Natural killer cell (primary cell): ENCODE measurements at regions not wholly inside any gene's neighbourhood (a gene's known extent, or its start where the extent isn't known, plus 50 kb on each side); places are given as distances from the start of the nearest gene placed in this dataset.

Source experiments
- ATAC-seq, 3 donors: fragments of 150-1000 bp in 2 of 3; fragments of 200-7000 bp in 1 of 3; cut with Tn5 transposase; 1 replicate in 1 of 3; 2 replicates in 2 of 3; pipeline ENCODE4 v1.10.0; 2021; ENCODE audit warnings: mild to moderate bottlenecking in 2 of 3, moderate library complexity in 2 of 3
- DNase-seq, 2 donors: peaks; one replicate each; pipeline versions ENCODE4 v3.0.0 to v3.0.0-alpha.2; 2013 to 2021; ENCODE audit warnings: mixed read lengths in 1 of 2
- H3K27ac ChIP-seq: one replicate; pipeline ENCODE4 v1.5.1; 2013; ENCODE audit warnings: mild to moderate bottlenecking, low read length
- H3K27me3 ChIP-seq: one replicate; pipeline ENCODE4 v1.6.1; 2013; ENCODE audit warnings: low read length; ENCODE audit not compliant: control insufficient read depth, insufficient read depth
- H3K36me3 ChIP-seq: one replicate; pipeline ENCODE4 v1.6.1; 2013; ENCODE audit warnings: low read length; ENCODE audit not compliant: control insufficient read depth, insufficient read depth
- H3K4me1 ChIP-seq: one replicate; pipeline ENCODE4 v1.6.1; 2013; ENCODE audit warnings: low read length; ENCODE audit not compliant: control insufficient read depth, insufficient read depth
- H3K4me3 ChIP-seq: one replicate; pipeline ENCODE4 v1.5.1; 2013; ENCODE audit warnings: low read length
- H3K9me3 ChIP-seq: one replicate; pipeline ENCODE4 v1.6.1; 2013; ENCODE audit warnings: low read length; ENCODE audit not compliant: control insufficient read depth, insufficient read depth
- H3K27ac Mint-ChIP-seq, 2 donors: one replicate each; pipeline ENCODE4 v1.8.0; 2022; ENCODE audit warnings: mild to moderate bottlenecking in 2 of 2, mixed read lengths in 2 of 2, moderate library complexity in 1 of 2
- H3K27me3 Mint-ChIP-seq, 2 donors: one replicate each; pipeline ENCODE4 v1.8.0; 2022; ENCODE audit warnings: low read depth in 2 of 2, mixed read lengths in 2 of 2
- H3K36me3 Mint-ChIP-seq: one replicate; pipeline ENCODE4 v1.8.0; 2022; ENCODE audit warnings: mixed read lengths
- H3K4me1 Mint-ChIP-seq, 2 donors: one replicate each; pipeline ENCODE4 v1.8.0; 2022; ENCODE audit warnings: mixed read lengths in 2 of 2
- H3K4me3 Mint-ChIP-seq: one replicate; pipeline ENCODE4 v1.8.0; 2022; ENCODE audit warnings: mild to moderate bottlenecking, moderate library complexity, mixed read lengths
- H3K9me3 Mint-ChIP-seq, 2 donors: one replicate each; pipeline ENCODE4 v1.8.0; 2022; ENCODE audit warnings: mixed read lengths in 2 of 2
- WGBS: methylation state at CpG from one replicate; pipeline ENCODE4 v1.1.7; 2013; ENCODE audit warnings: missing lambda C conversion rate; ENCODE audit not compliant: insufficient coverage; 5-methylcytosine and 5-hydroxymethylcytosine counted together
- intact Hi-C: fragments of 100-400 bp; cut with micrococcal nuclease; formaldehyde crosslinking; loops from one replicate; pipeline ENCODE4 v1.14.2; 2022
- TF ChIP-seq, protein P1 (sequence below): fragments of 200-600 bp; IDR thresholded peaks from one replicate; pipeline ENCODE4 v1.8.0; 2022; ENCODE audit warnings: antibody characterized with exemption

DNA sequence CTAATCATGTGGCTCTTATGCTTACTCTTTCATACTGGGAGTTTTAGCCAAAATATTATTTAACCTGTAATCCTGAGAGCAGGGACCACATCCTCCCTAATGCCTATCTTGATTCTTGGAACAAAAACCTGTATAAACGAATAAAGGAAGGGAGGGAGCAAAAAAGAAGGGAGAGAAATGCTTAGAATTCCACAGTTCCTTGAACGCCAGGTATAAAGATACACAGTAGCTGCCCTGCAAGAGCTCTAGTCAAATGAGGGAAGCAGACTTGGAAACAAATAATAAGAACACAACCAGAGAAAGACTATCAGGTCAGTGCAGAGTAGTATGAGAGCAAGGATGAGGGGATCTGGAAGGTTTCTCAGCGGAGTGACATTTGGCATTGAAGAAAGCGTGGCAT is 116.3 kb downstream of the SLC30A10 start:
- WGBS, result 55% methylated on average over 4 of the region's 4 CpGs
- peaks cover 6% of the 10 kb centered on the region for H3K36me3 Mint-ChIP-seq
- intact Hi-C loops, result no loop called here
- H3K36me3 ChIP-seq, result no peaks in the 10 kb centered on the region
- no peaks in the 10 kb centered on the region for H3K9me3 ChIP-seq
- H3K9me3 Mint-ChIP-seq, result peaks cover 0 to 2% of the 10 kb centered on the region in 2 donors
- TF ChIP-seq, protein P1, sequence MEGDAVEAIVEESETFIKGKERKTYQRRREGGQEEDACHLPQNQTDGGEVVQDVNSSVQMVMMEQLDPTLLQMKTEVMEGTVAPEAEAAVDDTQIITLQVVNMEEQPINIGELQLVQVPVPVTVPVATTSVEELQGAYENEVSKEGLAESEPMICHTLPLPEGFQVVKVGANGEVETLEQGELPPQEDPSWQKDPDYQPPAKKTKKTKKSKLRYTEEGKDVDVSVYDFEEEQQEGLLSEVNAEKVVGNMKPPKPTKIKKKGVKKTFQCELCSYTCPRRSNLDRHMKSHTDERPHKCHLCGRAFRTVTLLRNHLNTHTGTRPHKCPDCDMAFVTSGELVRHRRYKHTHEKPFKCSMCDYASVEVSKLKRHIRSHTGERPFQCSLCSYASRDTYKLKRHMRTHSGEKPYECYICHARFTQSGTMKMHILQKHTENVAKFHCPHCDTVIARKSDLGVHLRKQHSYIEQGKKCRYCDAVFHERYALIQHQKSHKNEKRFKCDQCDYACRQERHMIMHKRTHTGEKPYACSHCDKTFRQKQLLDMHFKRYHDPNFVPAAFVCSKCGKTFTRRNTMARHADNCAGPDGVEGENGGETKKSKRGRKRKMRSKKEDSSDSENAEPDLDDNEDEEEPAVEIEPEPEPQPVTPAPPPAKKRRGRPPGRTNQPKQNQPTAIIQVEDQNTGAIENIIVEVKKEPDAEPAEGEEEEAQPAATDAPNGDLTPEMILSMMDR, result no peak
- DNase-seq (no peak), ATAC-seq (no peak)
- H3K4me1 ChIP-seq, result no peaks in the 10 kb centered on the region
- peaks cover 3 to 20% of the 10 kb centered on the region in 2 donors for H3K27me3 Mint-ChIP-seq
- no peak overlapping the region for H3K4me3 ChIP-seq
- H3K4me3 Mint-ChIP-seq, result no peak overlapping the region
- H3K27me3 ChIP-seq, result no peaks in the 10 kb centered on the region
- no peak overlapping the region for H3K27ac ChIP-seq
- no peak overlapping the region for H3K27ac Mint-ChIP-seq
- no peaks in the 10 kb centered on the region for H3K4me1 Mint-ChIP-seq

DNA sequence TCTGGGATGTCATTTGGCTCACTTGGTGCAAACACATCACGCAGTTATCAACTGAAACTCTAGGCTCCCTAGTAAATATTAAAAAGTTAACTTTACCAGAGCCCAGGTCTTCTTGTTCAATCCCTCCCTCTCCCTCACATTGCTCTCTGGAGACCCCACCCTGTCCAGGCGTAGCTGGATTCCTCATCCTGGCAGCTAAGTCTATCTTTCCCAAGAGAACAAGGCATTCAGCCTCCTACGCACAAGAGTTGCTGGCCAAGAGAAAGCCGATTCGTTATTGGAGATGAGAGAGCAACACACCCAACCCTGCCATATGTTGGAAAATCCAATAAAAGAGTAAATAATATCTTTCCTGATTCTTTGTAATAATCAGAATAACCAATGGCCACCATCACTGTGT is 117.9 kb downstream of the SLC30A10 start:
- H3K36me3 Mint-ChIP-seq, result peaks cover 6% of the 10 kb centered on the region
- H3K27me3 ChIP-seq, result no peaks in the 10 kb centered on the region
- H3K27ac Mint-ChIP-seq, result no peak overlapping the region
- H3K4me1 Mint-ChIP-seq, result no peaks in the 10 kb centered on the region
- H3K27ac ChIP-seq, result no peak overlapping the region
- H3K9me3 Mint-ChIP-seq, result peaks cover 0 to 2% of the 10 kb centered on the region in 2 donors
- DNase-seq, result no peak
- H3K4me3 Mint-ChIP-seq, result no peak overlapping the region
- intact Hi-C loops, result no loop called here
- H3K36me3 ChIP-seq, result no peaks in the 10 kb centered on the region
- TF ChIP-seq, protein P1, result no peak
- H3K27me3 Mint-ChIP-seq, result peaks cover 6 to 16% of the 10 kb centered on the region in 2 donors
- H3K4me1 ChIP-seq, result no peaks in the 10 kb centered on the region
- no peak for ATAC-seq
- H3K4me3 ChIP-seq, result no peak overlapping the region
- no peaks in the 10 kb centered on the region for H3K9me3 ChIP-seq
- 87% methylated on average over 5 of the region's 5 CpGs for WGBS

DNA sequence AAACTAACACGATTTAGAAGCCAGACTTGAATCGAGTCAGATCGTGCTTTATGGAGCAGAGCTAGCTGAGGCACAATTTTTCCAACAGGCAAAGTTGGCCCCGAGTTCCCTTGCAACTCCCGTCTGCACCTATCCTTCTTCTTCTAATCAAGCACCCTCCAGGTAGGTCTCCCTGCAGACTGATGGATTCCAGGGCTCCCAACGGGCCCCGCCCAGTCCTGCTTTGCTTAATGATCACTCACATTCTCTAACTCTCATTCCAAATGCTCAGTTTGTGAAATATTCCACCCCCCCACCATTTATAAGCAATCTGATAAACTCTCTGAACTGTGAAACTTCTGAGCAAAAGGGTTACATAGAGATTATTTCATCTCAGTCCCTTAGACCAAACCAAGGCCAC is 119.6 kb downstream of the SLC30A10 start:
- no peaks in the 10 kb centered on the region for H3K9me3 ChIP-seq
- WGBS, result 86% methylated on average over 7 of the region's 7 CpGs
- Mint-ChIP-seq H3K9me3 (no peaks in the 10 kb centered on the region), H3K27ac (no peak overlapping the region), H3K4me1 (no peaks in the 10 kb centered on the region), H3K36me3 (peaks cover under 1% of the 10 kb centered on the region), H3K27me3 (peaks cover under 1 to 3% of the 10 kb centered on the region in 2 donors), H3K4me3 (no peak overlapping the region)
- ATAC-seq, result no peak
- no peak overlapping the region for H3K4me3 ChIP-seq
- H3K4me1 ChIP-seq, result no peaks in the 10 kb centered on the region
- DNase-seq, result no peak
- intact Hi-C loops, result no loop called here
- H3K27ac ChIP-seq, result no peak overlapping the region
- no peaks in the 10 kb centered on the region for H3K36me3 ChIP-seq
- H3K27me3 ChIP-seq, result no peaks in the 10 kb centered on the region
- TF ChIP-seq, protein P1, result no peak

DNA sequence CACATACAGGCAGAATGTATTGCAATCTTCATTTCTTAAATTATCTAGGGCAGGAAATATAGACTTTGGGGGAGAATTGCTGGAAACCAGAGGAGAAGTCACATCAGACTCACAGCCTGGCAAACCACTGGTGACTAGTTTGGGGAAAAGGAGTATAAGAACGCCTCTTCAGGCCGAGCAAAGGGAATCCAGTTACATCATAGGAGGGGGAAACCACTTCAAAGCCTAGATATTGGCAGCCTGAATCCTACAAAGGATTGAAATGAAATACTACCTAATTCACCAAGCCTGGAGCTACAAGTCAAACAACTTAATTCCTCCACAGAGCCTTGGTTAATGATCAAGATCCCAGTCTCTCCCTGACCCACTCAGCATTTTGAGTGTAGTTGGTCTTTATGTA is 121.7 kb downstream of the SLC30A10 start:
- DNase-seq, result no peak
- peaks cover 0 to 3% of the 10 kb centered on the region in 2 donors for H3K27me3 Mint-ChIP-seq
- H3K4me3 Mint-ChIP-seq, result no peak overlapping the region
- no peaks in the 10 kb centered on the region for H3K9me3 ChIP-seq
- intact Hi-C loops, result no loop called here
- no peak overlapping the region for H3K27ac ChIP-seq
- no peak overlapping the region for H3K27ac Mint-ChIP-seq
- 94% methylated on average over 2 of the region's 2 CpGs for WGBS
- H3K27me3 ChIP-seq, result no peaks in the 10 kb centered on the region
- no peaks in the 10 kb centered on the region for H3K4me1 ChIP-seq
- no peaks in the 10 kb centered on the region for H3K36me3 Mint-ChIP-seq
- no peaks in the 10 kb centered on the region for H3K36me3 ChIP-seq
- no peaks in the 10 kb centered on the region for H3K9me3 Mint-ChIP-seq
- no peak overlapping the region for H3K4me3 ChIP-seq
- no peaks in the 10 kb centered on the region for H3K4me1 Mint-ChIP-seq
- TF ChIP-seq, protein P1, result no peak
- no peak for ATAC-seq
